NB4 (cell line): ENCODE measurements at regions not wholly inside any gene's neighbourhood (a gene's known extent, or its start where the extent isn't known, plus 50 kb on each side); places are given as distances from the start of the nearest gene placed in this dataset.

Experiments used
- CTCF ChIP-seq: IDR thresholded peaks from one replicate; pipeline ENCODE4 v1.5.1; 2012; ENCODE audit warnings: low read depth, low read length
- MAX ChIP-seq: IDR thresholded peaks from 2 replicates; pipeline ENCODE4 v1.6.1; 2011; ENCODE audit warnings: low read depth, low read length
- MYC ChIP-seq: IDR thresholded peaks from 2 replicates; pipeline ENCODE4 v1.6.1; 2011; ENCODE audit warnings: low read depth, low read length
- POLR2A ChIP-seq: IDR thresholded peaks from 2 replicates; pipeline ENCODE4 v1.6.1; 2011; ENCODE audit warnings: mild to moderate bottlenecking; ENCODE audit not compliant: insufficient read length; ENCODE audit errors: extremely low read depth

GRCh38 chr9:18012170-18012569, 433.3 kb downstream of the SH3GL2 start:
- TF ChIP-seq POLR2A (no peak), CTCF (no peak), MYC (no peak), MAX (no peak)
